ENCODE measurements at regions not wholly inside any gene's neighbourhood (a gene's known extent, or its start where the extent isn't known, plus 50 kb on each side); places are given as distances from the start of the nearest gene placed in this dataset.
"Not testable (repeated sequence)": the region's sequence is repeated elsewhere in the genome, so short reads cannot be mapped to it uniquely, and the experiment has no call there.

DNA sequence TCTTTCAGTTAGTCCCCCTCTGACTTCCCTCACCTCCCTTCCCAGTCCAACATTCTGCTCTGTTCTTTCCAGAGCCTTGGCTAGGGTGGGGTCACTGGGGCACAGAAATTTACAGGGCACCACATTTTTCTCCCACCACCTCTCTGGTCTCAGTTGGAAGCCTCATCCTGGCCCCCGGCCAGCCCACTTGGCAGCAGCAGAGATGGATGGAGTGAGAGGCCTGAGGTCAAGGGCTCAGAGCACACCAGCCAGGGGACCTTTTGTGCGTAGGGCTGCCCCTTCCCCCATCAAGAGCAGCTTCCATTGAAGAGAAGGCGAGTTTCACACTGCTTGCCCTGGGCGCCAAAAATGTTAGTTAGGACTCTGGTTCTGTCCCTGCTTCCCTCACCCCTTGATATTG lies 230.9 kb downstream of the SOX3 start:
- 47% methylated on average over 2 of the region's 4 CpGs; no CpG with 5 or more reads in 1 of the 2 donors for WGBS, 2 donors
- Histone ChIP-seq H3K27ac (no peak overlapping the region), H3K9me3 (no peaks in the 10 kb centered on the region), H3K27me3 (no peaks in the 10 kb centered on the region), H3K4me1 (no peaks in the 10 kb centered on the region), H3K36me3 (no peaks in the 10 kb centered on the region), H3K4me3 (no peak overlapping the region)
- no peak for DNase-seq
- intact Hi-C loops (cut with DNase I): no loop called here
- TF ChIP-seq, protein P1, sequence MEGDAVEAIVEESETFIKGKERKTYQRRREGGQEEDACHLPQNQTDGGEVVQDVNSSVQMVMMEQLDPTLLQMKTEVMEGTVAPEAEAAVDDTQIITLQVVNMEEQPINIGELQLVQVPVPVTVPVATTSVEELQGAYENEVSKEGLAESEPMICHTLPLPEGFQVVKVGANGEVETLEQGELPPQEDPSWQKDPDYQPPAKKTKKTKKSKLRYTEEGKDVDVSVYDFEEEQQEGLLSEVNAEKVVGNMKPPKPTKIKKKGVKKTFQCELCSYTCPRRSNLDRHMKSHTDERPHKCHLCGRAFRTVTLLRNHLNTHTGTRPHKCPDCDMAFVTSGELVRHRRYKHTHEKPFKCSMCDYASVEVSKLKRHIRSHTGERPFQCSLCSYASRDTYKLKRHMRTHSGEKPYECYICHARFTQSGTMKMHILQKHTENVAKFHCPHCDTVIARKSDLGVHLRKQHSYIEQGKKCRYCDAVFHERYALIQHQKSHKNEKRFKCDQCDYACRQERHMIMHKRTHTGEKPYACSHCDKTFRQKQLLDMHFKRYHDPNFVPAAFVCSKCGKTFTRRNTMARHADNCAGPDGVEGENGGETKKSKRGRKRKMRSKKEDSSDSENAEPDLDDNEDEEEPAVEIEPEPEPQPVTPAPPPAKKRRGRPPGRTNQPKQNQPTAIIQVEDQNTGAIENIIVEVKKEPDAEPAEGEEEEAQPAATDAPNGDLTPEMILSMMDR (IDR thresholded peaks at IDR 0.05): no peak
- TF ChIP-seq POLR2A (IDR thresholded peaks at IDR 0.05): no peak

DNA sequence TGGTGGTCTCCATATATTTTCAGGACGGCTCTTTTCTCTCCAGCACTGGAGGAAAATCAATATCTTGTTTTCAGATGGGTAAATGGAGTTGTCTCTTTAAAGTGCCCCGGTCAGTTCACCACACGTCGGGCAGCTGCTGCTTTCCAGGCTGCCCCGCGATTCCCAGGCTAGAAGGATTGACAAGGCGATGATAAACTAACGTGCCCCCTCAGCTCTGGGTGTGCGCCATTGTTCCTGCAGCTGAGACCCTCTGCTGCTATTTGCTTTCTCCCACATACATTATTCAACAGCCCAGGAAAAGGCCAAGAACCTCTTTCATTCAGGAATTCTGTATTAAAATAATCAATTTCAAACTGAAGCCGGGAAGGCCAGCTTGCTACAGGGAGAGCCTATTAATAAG lies 254.5 kb downstream of the SOX3 start:
- no peak overlapping the region for H3K4me3 ChIP-seq
- H3K27me3 ChIP-seq: no peaks in the 10 kb centered on the region
- no peak for DNase-seq
- WGBS, 2 donors: 17 to 45% methylated on average over 1 to 10 of the region's 10 CpGs
- H3K36me3 ChIP-seq: no peaks in the 10 kb centered on the region
- H3K4me1 ChIP-seq: no peaks in the 10 kb centered on the region
- intact Hi-C loops (cut with DNase I): no loop called here
- H3K9me3 ChIP-seq: no peaks in the 10 kb centered on the region
- H3K27ac ChIP-seq: no peak overlapping the region
- TF ChIP-seq POLR2A (IDR thresholded peaks at IDR 0.05): no peak
- TF ChIP-seq, protein P1 (IDR thresholded peaks at IDR 0.05): no peak

DNA sequence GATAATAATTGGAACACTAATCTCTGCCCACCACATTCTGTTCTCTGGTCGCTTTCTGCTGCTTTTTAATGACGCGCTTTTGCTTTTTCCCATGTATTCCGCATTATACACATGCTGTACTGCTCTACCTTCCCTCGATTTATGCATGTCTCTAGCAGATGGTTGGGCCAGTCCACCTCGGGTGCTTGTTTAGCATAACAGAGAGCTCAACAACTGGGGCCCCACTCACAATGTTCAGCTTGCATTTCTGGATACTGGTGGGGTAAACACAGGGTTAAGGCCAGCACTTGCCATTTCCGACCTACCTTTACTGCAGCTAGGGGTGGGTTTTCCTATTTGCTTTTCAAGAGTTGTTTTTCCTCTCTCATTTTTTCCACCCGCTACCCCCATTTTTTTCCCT lies 255.8 kb downstream of the SOX3 start:
- no peak for TF ChIP-seq POLR2A (IDR thresholded peaks at IDR 0.05)
- TF ChIP-seq, protein P1 (IDR thresholded peaks at IDR 0.05): no peak
- no peaks in the 10 kb centered on the region for H3K27me3 ChIP-seq
- no peak overlapping the region for H3K4me3 ChIP-seq
- DNase-seq: no peak
- H3K36me3 ChIP-seq: no peaks in the 10 kb centered on the region
- intact Hi-C loops (cut with DNase I): no loop called here
- no peak overlapping the region for H3K27ac ChIP-seq
- no peaks in the 10 kb centered on the region for H3K4me1 ChIP-seq
- 50 to 60% methylated on average over 8 of the region's 8 CpGs for WGBS, 2 donors
- no peaks in the 10 kb centered on the region for H3K9me3 ChIP-seq

GRCh38 chrX:140229191-140229590 lies 263.9 kb upstream of the CXorf66 start:
- Histone ChIP-seq H3K27ac (no peak overlapping the region), H3K27me3 (no peaks in the 10 kb centered on the region), H3K36me3 (no peaks in the 10 kb centered on the region), H3K4me3 (no peak overlapping the region), H3K4me1 (no peaks in the 10 kb centered on the region), H3K9me3 (no peaks in the 10 kb centered on the region)
- TF ChIP-seq, protein P1 (IDR thresholded peaks at IDR 0.05): no peak
- no peak for TF ChIP-seq POLR2A (IDR thresholded peaks at IDR 0.05)
- 30 to 56% methylated on average over 1 of the region's 1 CpG for WGBS, 2 donors
- no peak for DNase-seq
- intact Hi-C loops (cut with DNase I): no loop called here

- H3K4me1 ChIP-seq; DNase-seq; H3K36me3 ChIP-seq; H3K27me3 ChIP-seq; H3K27ac ChIP-seq; H3K4me3 ChIP-seq; intact Hi-C loops (cut with DNase I); H3K9me3 ChIP-seq: not testable (repeated sequence)
- WGBS, 2 donors: 35 to 37% methylated on average over 2 to 7 of the region's 8 CpGs
Observed at GRCh38 chrX:140226037-140226436, 260.7 kb upstream of the CXorf66 start.

DNA sequence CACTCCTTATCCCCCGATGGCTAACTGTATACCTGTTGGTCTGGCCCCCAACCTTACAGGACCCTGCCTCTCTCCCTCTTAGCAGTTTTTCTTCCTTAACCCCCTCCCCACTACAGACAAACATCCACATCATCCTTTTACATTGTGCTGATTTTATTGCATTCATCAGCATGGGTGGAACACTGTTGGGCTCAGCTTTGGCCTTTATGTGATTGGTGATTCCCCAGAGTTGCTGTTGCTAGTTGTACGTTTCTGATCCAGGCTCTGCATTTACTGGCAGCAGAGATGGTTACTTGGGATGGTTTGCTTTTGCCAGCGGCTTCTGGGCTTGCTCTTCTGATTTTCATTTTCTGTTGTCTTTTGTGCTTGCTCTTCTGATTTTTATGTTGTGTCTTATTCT lies 250.6 kb upstream of the CXorf66 start:
- H3K27ac ChIP-seq; H3K9me3 ChIP-seq; H3K4me1 ChIP-seq; intact Hi-C loops (cut with DNase I); H3K27me3 ChIP-seq; H3K36me3 ChIP-seq; H3K4me3 ChIP-seq; DNase-seq: not testable (repeated sequence)
- WGBS, 2 donors: 50% methylated on average over 2 of the region's 3 CpGs

GRCh38 chrX:140214518-140214917 lies 249.2 kb upstream of the CXorf66 start:
- H3K27ac ChIP-seq; H3K36me3 ChIP-seq; H3K27me3 ChIP-seq; H3K4me1 ChIP-seq; H3K9me3 ChIP-seq; DNase-seq; intact Hi-C loops (cut with DNase I); H3K4me3 ChIP-seq: not testable (repeated sequence)
- WGBS, 2 donors: 30% methylated on average over 2 of the region's 3 CpGs; no CpG with 5 or more reads in 1 of the 2 donors

All from esophagus squamous epithelium (tissue), 5 donors.